ENCODE measurements at regions not wholly inside any gene's neighbourhood (a gene's known extent, or its start where the extent isn't known, plus 50 kb on each side); places are given as distances from the start of the nearest gene placed in this dataset.

DNA sequence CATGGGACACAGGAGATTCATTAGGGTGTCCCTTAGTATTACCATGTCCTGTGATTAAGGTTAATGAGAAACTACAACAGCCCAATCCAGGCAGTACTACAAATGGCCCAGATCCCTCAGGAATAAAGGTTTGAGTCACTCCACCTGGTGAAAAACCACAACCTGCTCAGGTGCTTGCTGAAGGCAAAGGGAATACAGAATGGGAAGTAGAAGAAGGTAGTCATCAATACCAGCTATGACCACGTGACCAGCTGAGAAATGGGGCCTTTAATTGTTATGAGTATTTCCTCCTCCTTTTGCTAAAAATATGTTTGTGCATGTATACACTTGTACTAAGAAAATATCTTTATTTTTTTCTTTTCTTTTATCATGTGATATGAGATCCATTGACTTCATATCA lies 91.1 kb upstream of the ADAMTS5 start:
- TF ChIP-seq, protein P1, sequence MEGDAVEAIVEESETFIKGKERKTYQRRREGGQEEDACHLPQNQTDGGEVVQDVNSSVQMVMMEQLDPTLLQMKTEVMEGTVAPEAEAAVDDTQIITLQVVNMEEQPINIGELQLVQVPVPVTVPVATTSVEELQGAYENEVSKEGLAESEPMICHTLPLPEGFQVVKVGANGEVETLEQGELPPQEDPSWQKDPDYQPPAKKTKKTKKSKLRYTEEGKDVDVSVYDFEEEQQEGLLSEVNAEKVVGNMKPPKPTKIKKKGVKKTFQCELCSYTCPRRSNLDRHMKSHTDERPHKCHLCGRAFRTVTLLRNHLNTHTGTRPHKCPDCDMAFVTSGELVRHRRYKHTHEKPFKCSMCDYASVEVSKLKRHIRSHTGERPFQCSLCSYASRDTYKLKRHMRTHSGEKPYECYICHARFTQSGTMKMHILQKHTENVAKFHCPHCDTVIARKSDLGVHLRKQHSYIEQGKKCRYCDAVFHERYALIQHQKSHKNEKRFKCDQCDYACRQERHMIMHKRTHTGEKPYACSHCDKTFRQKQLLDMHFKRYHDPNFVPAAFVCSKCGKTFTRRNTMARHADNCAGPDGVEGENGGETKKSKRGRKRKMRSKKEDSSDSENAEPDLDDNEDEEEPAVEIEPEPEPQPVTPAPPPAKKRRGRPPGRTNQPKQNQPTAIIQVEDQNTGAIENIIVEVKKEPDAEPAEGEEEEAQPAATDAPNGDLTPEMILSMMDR (IDR thresholded peaks at IDR 0.05): no peak
- TF ChIP-seq EZH2phosphoT487 (IDR thresholded peaks at IDR 0.05) (no peak), EZH2 (IDR thresholded peaks at IDR 0.05) (no peak)
